Activated CD4-positive, alpha-beta T cell treated with anti-CD3 and anti-CD28 coated beads, Interleukin-2, Interleukin-4, amounts not matched to agents 100 ng/mL and 50 ng/mL, durations not matched to agents 16 hours and 8 hours (primary cell): ENCODE measurements at regions not wholly inside any gene's neighbourhood (a gene's known extent, or its start where the extent isn't known, plus 50 kb on each side); places are given as distances from the start of the nearest gene placed in this dataset.
"Not testable (repeated sequence)": the region's sequence is repeated elsewhere in the genome, so short reads cannot be mapped to it uniquely, and the experiment has no call there.

ENCODE experiments used
- DNase-seq: peaks from one replicate; pipeline ENCODE4 v3.0.0-alpha.2; 2020; ENCODE audit warnings: low spot score

- DNase-seq, result no peak
Measured at GRCh38 chr12:59147791-59148190, 227.5 kb upstream of the LRIG3 start.

GRCh38 chr12:59142183-59142790, 222.0 kb upstream of the LRIG3 start:
- DNase-seq, result no peak

- DNase-seq, result no peak
Measured at GRCh38 chr12:59134750-59135149, 214.4 kb upstream of the LRIG3 start.

GRCh38 chr12:59131462-59131861, 211.2 kb upstream of the LRIG3 start:
- no peak for DNase-seq

- DNase-seq, result no peak
Measured at GRCh38 chr12:59122784-59123183, 202.5 kb upstream of the LRIG3 start.

GRCh38 chr12:59121451-59121850, 201.1 kb upstream of the LRIG3 start:
- no peak for DNase-seq

- no peak for DNase-seq
Measured at GRCh38 chr12:59119676-59120075, 199.4 kb upstream of the LRIG3 start.

- no peak for DNase-seq
Measured at GRCh38 chr12:59118356-59118755, 198.1 kb upstream of the LRIG3 start.

GRCh38 chr12:59115995-59116394, 195.7 kb upstream of the LRIG3 start:
- DNase-seq, result no peak

GRCh38 chr12:59115526-59115925, 195.2 kb upstream of the LRIG3 start:
- DNase-seq, result no peak

- DNase-seq, result peak; percentile 74
Measured at GRCh38 chr12:59113831-59114615, 193.7 kb upstream of the LRIG3 start.

GRCh38 chr12:59111851-59112250, 191.5 kb upstream of the LRIG3 start:
- DNase-seq, result no peak

- not testable (repeated sequence) for DNase-seq
Measured at GRCh38 chr12:59108516-59108915, 188.2 kb upstream of the LRIG3 start.

- DNase-seq, result no peak
Measured at GRCh38 chr12:59100585-59100984, 180.3 kb upstream of the LRIG3 start.

GRCh38 chr12:59097876-59098275, 177.6 kb upstream of the LRIG3 start:
- no peak for DNase-seq

GRCh38 chr12:59096246-59096645, 175.9 kb upstream of the LRIG3 start:
- no peak for DNase-seq

GRCh38 chr12:59093073-59093772, 172.9 kb upstream of the LRIG3 start:
- no peak for DNase-seq

- DNase-seq, result no peak
Measured at GRCh38 chr12:59088673-59089072, 168.4 kb upstream of the LRIG3 start.

- no peak for DNase-seq
Measured at GRCh38 chr12:59087691-59088090, 167.4 kb upstream of the LRIG3 start.

GRCh38 chr12:59087077-59087673, 166.9 kb upstream of the LRIG3 start:
- DNase-seq, result no peak

- no peak for DNase-seq
Measured at GRCh38 chr12:59086126-59086525, 165.8 kb upstream of the LRIG3 start.

- no peak for DNase-seq
Measured at GRCh38 chr12:59085690-59086089, 165.4 kb upstream of the LRIG3 start.
